Fibroblast of peridontal ligament (primary cell): ENCODE measurements at regions not wholly inside any gene's neighbourhood (a gene's known extent, or its start where the extent isn't known, plus 50 kb on each side); places are given as distances from the start of the nearest gene placed in this dataset.
"Not testable (repeated sequence)": the region's sequence is repeated elsewhere in the genome, so short reads cannot be mapped to it uniquely, and the experiment has no call there.

Source experiments
- DNase-seq: peaks from one replicate; pipeline ENCODE4 v3.0.0-alpha.2; 2010; ENCODE audit errors: extremely low read depth

DNA sequence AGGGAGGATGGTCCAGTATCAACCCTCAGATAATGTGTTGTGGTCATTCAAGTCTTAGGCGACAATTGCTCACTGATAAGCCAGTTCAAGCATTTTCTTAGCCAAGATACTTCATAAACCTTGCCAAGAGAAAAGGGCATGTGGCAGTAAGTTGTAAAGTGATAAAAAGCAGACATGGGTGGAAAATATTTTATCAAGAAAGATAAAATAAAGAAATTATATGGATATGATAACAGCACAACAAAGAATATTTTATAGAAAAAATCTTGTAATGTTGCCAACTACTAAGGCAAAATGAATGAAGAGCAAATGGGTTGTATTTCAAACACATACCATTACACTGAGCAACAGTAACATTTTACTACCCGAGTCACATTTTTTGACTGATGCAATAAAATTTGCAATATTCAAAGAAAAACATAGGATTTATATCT is 217.4 kb upstream of the PITX2 start:
- peak; percentile 77 for DNase-seq

GRCh38 chr4:110848787-110849186 is 225.9 kb upstream of the PITX2 start:
- DNase-seq, result no peak

- DNase-seq, result no peak
These were observed 226.6 kb upstream of the PITX2 start for GRCh38 chr4:110849461-110849860.

- no peak for DNase-seq
These were observed 227.9 kb upstream of the PITX2 start for GRCh38 chr4:110850461-110851442.

DNA sequence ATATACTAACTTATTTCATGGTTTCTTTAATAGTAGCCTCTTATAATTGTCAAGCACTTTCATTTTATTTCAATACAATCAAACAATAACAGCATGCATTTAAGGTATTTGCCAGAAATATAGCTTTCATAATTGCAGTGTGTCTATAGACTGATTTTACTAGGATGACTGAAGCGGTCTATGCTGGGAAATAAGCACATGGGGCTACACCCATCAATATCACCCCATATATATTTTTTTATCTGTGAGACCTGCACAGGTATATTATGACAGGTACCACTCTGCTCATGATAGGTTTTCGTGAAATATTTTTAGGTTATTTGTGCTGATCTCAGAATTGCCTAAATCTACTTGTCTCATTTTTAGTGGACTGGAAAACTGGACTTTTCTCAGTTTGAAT is 229.1 kb upstream of the PITX2 start:
- DNase-seq, result no peak

GRCh38 chr4:110852793-110853192 is 229.9 kb upstream of the PITX2 start:
- no peak for DNase-seq

- no peak for DNase-seq
These were observed 230.4 kb upstream of the PITX2 start for GRCh38 chr4:110853242-110853641.

DNA sequence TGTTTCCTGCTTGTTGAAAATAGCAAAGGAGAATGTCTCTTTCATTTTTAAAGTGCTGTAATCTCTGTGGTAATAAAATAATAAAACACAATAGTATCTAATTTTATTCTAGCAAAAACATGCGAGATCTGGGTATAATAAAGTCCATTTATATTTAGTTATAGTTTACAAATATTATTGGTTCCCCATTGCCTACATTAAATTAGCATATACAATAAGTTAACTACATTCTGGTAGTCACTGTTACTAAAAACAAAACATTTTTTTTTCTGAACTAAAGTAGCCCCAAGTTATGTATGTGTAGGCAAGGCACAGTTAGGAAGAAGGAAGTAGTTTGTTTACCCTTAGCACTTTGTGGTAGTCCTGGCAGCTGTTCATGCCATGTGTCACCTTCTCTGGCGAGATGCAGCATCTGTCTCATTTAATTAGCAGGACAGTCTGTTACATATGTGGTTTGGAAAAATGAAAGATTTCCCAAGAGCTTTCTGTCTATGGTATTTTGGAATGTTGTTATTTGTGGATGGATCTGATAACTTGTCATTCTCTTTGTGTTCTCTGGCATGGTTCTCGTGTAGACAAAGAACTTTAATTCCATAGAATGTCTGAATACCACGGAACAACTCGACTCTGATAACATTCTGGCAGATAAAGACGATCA is 231.3 kb upstream of the PITX2 start:
- peak; percentile 86 for DNase-seq

GRCh38 chr4:110860125-110860524 is 237.2 kb upstream of the PITX2 start:
- no peak for DNase-seq

DNA sequence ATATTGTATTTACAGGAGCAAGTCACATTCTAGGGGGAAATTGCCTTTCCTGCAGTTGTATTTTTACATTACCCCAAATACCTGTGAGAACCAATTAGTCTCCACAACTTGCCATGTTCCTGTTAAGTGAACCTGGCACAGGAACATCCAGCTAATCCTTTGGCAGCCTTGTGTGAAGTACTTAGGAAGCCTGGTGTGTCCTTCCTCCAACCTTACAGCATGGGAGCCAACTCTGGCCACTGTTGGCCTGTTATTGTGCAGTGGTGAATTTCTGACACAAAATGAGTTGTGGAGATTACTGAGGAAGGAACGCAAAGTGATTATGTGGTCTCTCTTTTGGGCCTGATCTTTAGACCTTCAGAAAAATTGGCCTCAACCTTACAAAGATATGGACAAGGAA is 238.0 kb upstream of the PITX2 start:
- DNase-seq, result no peak

DNA sequence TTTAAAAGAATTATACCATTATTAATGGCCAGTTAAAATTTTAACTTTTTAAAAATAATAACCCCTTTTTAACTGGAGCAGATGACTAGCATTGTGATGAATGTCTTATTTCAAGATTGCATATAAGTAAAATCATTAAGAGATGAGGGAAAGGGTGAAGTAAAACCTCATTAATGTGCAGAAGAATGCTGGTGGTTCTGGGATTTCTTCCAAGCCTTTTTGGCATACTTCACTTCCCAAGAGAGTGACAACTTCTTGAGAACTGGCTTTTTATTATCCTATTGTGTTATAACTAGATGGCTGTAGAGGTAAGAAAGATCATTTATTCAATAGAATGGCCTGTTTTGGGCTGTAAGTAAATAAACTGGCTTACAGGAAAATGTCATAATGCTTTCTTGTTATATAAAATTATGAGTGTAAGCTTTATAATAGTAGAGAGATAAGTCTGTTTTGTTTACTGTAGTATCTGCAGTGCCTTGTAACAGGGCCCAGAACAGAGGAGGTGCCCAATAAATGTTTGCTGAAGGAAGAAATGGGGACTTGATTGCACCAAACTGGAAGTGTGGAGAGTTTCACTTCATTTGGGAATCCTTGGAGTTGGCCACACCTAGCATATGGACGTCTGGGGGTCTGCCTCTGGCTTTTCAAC is 242.9 kb upstream of the PITX2 start:
- DNase-seq, result peak; percentile 91

GRCh38 chr4:110867251-110867960 is 244.5 kb upstream of the PITX2 start:
- DNase-seq, result no peak

- DNase-seq, result no peak
These were observed 245.3 kb upstream of the PITX2 start for GRCh38 chr4:110867981-110868720.

GRCh38 chr4:110869114-110869513 is 246.2 kb upstream of the PITX2 start:
- DNase-seq, result peak; percentile 87

- DNase-seq, result no peak
These were observed 247.1 kb upstream of the PITX2 start for GRCh38 chr4:110869862-110870572.

DNA sequence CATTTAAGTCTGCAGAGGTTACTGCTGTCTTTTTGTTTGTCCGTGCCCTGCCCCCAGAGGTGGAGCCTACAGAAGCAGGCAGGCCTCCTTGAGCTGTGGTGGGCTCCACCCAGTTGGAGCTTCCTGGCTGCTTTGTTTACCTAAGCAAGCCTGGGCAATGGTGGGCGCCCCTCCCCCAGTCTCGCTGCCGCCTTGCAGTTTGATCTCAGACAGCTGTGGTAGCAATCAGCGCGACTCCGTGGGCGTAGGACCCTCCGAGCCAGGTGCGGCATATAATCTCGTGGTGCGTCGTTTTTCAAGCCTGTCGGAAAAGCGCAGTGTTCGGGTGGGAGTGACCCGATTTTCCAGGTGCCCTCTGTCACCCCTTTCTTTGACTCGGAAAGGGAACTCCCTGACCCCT is 253.3 kb upstream of the PITX2 start:
- DNase-seq, result not testable (repeated sequence)

DNA sequence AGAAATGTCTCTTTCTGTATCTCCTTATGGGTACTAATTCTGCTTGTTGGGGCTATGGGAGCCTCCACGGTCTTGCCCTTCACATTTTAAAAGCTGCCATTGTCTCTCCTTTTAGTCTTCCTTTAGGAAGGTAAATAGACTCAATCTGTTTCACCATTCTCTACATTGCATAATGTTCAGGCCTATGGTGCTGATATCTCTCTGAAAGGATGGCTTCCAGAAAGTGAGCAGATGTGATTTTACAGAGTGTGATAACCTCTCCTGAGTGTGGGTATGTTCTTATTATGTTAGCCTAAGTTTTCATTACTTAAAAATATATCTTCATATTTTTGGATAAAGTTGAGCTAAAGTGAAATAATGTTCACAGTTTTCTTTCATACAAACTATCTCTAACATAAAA is 254.0 kb upstream of the PITX2 start:
- no peak for DNase-seq

- no peak for DNase-seq
These were observed 255.0 kb upstream of the PITX2 start for GRCh38 chr4:110877778-110878370.

DNA sequence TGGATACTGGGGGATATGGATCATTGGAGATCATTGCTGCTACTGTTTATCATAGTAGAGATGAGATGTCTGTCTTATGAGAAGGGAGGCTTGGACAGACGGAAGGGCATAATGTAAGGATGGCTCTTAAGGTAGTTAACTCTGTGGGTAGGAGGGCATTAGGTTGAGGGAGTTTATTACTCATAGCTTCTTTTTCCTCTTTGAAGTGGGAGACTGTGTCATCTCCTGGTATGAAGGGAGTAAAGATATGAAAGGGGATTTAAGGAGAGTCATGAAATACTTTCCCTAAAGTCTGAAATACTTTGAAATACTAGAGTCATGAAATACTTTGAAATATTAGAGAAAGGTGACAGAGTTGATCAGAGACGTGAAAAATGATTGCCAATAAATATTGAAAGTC is 255.5 kb upstream of the PITX2 start:
- no peak for DNase-seq

GRCh38 chr4:110878956-110879355 is 256.1 kb upstream of the PITX2 start:
- DNase-seq, result no peak
